ENCODE measurements at regions not wholly inside any gene's neighbourhood (a gene's known extent, or its start where the extent isn't known, plus 50 kb on each side); places are given as distances from the start of the nearest gene placed in this dataset.

DNA sequence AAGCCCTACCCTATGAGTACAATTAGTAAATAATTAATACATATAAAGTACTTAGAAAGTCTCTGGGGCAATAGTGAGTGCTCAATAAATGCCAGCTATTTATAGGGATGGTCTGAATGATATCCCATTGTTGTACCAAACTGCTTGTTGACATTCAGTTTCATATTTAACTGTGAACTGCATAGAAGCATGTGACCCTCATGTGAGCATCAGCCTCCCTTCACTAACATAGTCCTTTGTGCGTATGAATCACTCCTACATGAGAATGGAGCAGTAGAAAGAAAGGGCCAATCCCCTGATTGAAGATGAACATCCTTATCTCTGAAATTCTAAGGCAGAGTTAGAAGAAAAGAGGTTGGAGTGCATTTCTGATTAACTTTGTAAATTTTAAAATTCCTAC lies 68.7 kb upstream of the ATP10A start:
- H3K36me3 ChIP-seq (ENCODE audit: control insufficient read depth in 2 of 2, insufficient read depth in 1 of 2, low read length in 2 of 2), result no peaks in the 10 kb centered on the region
- H3K27ac ChIP-seq (ENCODE audit: extremely low read depth, low read depth, low read length), result no peak overlapping the region
- H3K4me3 ChIP-seq (ENCODE audit: low read depth, low read length), result no peak overlapping the region
- TF ChIP-seq ZNF266 (tag by site-specific recombination; IDR thresholded peaks at IDR 0.05; ENCODE audit: low read depth) (no peak), ZBTB44 (tag by site-specific recombination; IDR thresholded peaks at IDR 0.05) (no peak), GLI2 (tag by site-specific recombination; IDR thresholded peaks at IDR 0.05; ENCODE audit: borderline replicate concordance, low read depth) (no peak), ZNF544 (tag by site-specific recombination; IDR thresholded peaks at IDR 0.05) (no peak), KLF17 (tag by site-specific recombination; IDR thresholded peaks at IDR 0.05) (no peak), ZNF239 (tag by site-specific recombination; IDR thresholded peaks at IDR 0.05) (no peak), GLIS1 (tag by site-specific recombination; IDR thresholded peaks at IDR 0.05) (no peak), BCL11B (tag by site-specific recombination; IDR thresholded peaks at IDR 0.05; ENCODE audit: low read depth) (no peak), ZNF292 (tag by site-specific recombination; IDR thresholded peaks at IDR 0.05; ENCODE audit: borderline replicate concordance, low read depth) (no peak), RBAK (tag by site-specific recombination; IDR thresholded peaks at IDR 0.05) (no peak), REPIN1 (tag by site-specific recombination; IDR thresholded peaks at IDR 0.05; ENCODE audit: low read depth) (no peak), ZNF221 (tag by site-specific recombination; IDR thresholded peaks at IDR 0.05; ENCODE audit: borderline replicate concordance) (no peak), KLF10 (tag by site-specific recombination; IDR thresholded peaks at IDR 0.05) (no peak), ZNF155 (tag by site-specific recombination; IDR thresholded peaks at IDR 0.05) (no peak), ZNF433 (tag by site-specific recombination; IDR thresholded peaks at IDR 0.05; ENCODE audit: low read depth) (no peak), GLIS2 (tag by site-specific recombination; IDR thresholded peaks at IDR 0.05) (no peak)
- TF ChIP-seq, protein P1, sequence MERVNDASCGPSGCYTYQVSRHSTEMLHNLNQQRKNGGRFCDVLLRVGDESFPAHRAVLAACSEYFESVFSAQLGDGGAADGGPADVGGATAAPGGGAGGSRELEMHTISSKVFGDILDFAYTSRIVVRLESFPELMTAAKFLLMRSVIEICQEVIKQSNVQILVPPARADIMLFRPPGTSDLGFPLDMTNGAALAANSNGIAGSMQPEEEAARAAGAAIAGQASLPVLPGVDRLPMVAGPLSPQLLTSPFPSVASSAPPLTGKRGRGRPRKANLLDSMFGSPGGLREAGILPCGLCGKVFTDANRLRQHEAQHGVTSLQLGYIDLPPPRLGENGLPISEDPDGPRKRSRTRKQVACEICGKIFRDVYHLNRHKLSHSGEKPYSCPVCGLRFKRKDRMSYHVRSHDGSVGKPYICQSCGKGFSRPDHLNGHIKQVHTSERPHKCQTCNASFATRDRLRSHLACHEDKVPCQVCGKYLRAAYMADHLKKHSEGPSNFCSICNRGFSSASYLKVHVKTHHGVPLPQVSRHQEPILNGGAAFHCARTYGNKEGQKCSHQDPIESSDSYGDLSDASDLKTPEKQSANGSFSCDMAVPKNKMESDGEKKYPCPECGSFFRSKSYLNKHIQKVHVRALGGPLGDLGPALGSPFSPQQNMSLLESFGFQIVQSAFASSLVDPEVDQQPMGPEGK (tag by site-specific recombination; IDR thresholded peaks at IDR 0.05), result no peak
- TF ChIP-seq, protein P2, sequence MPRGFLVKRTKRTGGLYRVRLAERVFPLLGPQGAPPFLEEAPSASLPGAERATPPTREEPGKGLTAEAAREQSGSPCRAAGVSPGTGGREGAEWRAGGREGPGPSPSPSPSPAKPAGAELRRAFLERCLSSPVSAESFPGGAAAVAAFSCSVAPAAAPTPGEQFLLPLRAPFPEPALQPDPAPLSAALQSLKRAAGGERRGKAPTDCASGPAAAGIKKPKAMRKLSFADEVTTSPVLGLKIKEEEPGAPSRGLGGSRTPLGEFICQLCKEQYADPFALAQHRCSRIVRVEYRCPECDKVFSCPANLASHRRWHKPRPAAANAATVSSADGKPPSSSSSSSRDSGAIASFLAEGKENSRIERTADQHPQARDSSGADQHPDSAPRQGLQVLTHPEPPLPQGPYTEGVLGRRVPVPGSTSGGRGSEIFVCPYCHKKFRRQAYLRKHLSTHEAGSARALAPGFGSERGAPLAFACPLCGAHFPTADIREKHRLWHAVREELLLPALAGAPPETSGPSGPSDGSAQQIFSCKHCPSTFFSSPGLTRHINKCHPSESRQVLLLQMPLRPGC (tag by site-specific recombination; IDR thresholded peaks at IDR 0.05), result no peak
- TF ChIP-seq, protein P3, sequence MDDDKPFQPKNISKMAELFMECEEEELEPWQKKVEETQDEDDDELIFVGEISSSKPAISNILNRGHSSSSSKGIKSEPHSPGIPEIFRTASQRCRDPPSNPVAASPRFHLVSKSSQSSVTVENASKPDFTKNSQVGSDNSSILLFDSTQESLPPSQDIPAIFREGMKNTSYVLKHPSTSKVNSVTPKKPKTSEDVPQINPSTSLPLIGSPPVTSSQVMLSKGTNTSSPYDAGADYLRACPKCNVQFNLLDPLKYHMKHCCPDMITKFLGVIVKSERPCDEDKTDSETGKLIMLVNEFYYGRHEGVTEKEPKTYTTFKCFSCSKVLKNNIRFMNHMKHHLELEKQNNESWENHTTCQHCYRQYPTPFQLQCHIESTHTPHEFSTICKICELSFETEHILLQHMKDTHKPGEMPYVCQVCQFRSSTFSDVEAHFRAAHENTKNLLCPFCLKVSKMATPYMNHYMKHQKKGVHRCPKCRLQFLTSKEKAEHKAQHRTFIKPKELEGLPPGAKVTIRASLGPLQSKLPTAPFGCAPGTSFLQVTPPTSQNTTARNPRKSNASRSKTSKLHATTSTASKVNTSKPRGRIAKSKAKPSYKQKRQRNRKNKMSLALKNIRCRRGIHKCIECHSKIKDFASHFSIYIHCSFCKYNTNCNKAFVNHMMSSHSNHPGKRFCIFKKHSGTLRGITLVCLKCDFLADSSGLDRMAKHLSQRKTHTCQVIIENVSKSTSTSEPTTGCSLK (tag by site-specific recombination; IDR thresholded peaks at IDR 0.05), result no peak
- POLR2A ChIA-PET, result no interaction called here
- no peaks in the 10 kb centered on the region for H3K4me1 ChIP-seq (ENCODE audit: control insufficient read depth, insufficient read depth, low read length)
- CTCF ChIA-PET, result interaction anchor here (0.7 to 1.4 kb wide), 2 partner anchors 148 to 252 kb away, joined by 3 to 8 read pairs; no protein-coding TSS in a partner anchor
- H3K9me3 ChIP-seq (ENCODE audit: control insufficient read depth, insufficient read depth, low read depth, low read length), result no peaks in the 10 kb centered on the region

Data from HEK293 (cell line).